C4-2B (cell line): ENCODE measurements at regions not wholly inside any gene's neighbourhood (a gene's known extent, or its start where the extent isn't known, plus 50 kb on each side); places are given as distances from the start of the nearest gene placed in this dataset.

Experiments
- CTCF ChIP-seq: fragments of 450-650 bp; conservative IDR thresholded peaks from 2 replicates; pipeline ENCODE4 v1.5.1; 2017; ENCODE audit warnings: mild to moderate bottlenecking
- ZFX ChIP-seq: fragments of 450-650 bp; IDR thresholded peaks from 2 replicates; pipeline ENCODE4 v1.6.1; 2017

GRCh38 chr7:138282997-138283396, 177.1 kb upstream of the TRIM24 start:
- TF ChIP-seq CTCF (no peak), ZFX (no peak)
